ENCODE measurements at regions not wholly inside any gene's neighbourhood (a gene's known extent, or its start where the extent isn't known, plus 50 kb on each side); places are given as distances from the start of the nearest gene placed in this dataset.
"Not testable (repeated sequence)": the region's sequence is repeated elsewhere in the genome, so short reads cannot be mapped to it uniquely, and the experiment has no call there.

- no peak for DNase-seq (ENCODE audit: extremely low spot score)
- ChIA-PET POLR2A (no interaction called here), CTCF (no interaction called here)
- TF ChIP-seq PKNOX1 (IDR thresholded peaks at IDR 0.05) (no peak), L3MBTL2 (conservative IDR thresholded peaks at IDR 0.05) (no peak), ELF4 (IDR thresholded peaks at IDR 0.05) (no peak), TARDBP (IDR thresholded peaks at IDR 0.05) (no peak), FOXM1 (IDR thresholded peaks at IDR 0.05; ENCODE audit: borderline replicate concordance) (no peak), HDGF (IDR thresholded peaks at IDR 0.05; ENCODE audit: borderline replicate concordance) (no peak), SUZ12 (IDR thresholded peaks at IDR 0.05) (no peak), NFRKB (IDR thresholded peaks at IDR 0.05) (no peak), SP1 (IDR thresholded peaks at IDR 0.05) (no peak), CTBP1 (IDR thresholded peaks at IDR 0.05; ENCODE audit: borderline replicate concordance) (no peak), ARNT (IDR thresholded peaks at IDR 0.05) (no peak)
Measured at GRCh38 chrX:530726-531610, 99.6 kb upstream of the SHOX start.

GRCh38 chrX:531611-531936 lies 99.0 kb upstream of the SHOX start:
- TF ChIP-seq ELF4 (IDR thresholded peaks at IDR 0.05) (no peak), ZNF384 (IDR thresholded peaks at IDR 0.05) (no peak), TARDBP (IDR thresholded peaks at IDR 0.05) (no peak), LEF1 (IDR thresholded peaks at IDR 0.05; ENCODE audit: borderline replicate concordance) (no peak), L3MBTL2 (conservative IDR thresholded peaks at IDR 0.05) (no peak), FOXA1 (IDR thresholded peaks at IDR 0.05) (no peak), SUZ12 (IDR thresholded peaks at IDR 0.05) (no peak), FOXK2 (IDR thresholded peaks at IDR 0.05) (no peak), CTBP1 (IDR thresholded peaks at IDR 0.05; ENCODE audit: borderline replicate concordance) (no peak), BHLHE40 (IDR thresholded peaks at IDR 0.05; ENCODE audit: borderline replicate concordance) (no peak)
- ChIA-PET CTCF (no interaction called here), POLR2A (no interaction called here)
- no peak for DNase-seq (ENCODE audit: extremely low spot score)

GRCh38 chrX:534804-535203 lies 95.8 kb upstream of the SHOX start:
- CTCF ChIA-PET = no interaction called here
- POLR2A ChIA-PET = no interaction called here

GRCh38 chrX:536616-537015 lies 94.0 kb upstream of the SHOX start:
- CTCF ChIA-PET = no interaction called here
- POLR2A ChIA-PET = no interaction called here
- no peak for TF ChIP-seq TARDBP (IDR thresholded peaks at IDR 0.05)
- TF ChIP-seq L3MBTL2 (conservative IDR thresholded peaks at IDR 0.05) = no peak
- TF ChIP-seq FOXA1 (IDR thresholded peaks at IDR 0.05) = no peak
- no peak for TF ChIP-seq HDGF (IDR thresholded peaks at IDR 0.05; ENCODE audit: borderline replicate concordance)
- no peak for TF ChIP-seq PKNOX1 (IDR thresholded peaks at IDR 0.05)
- no peak for TF ChIP-seq ARNT (IDR thresholded peaks at IDR 0.05)
- no peak for TF ChIP-seq BHLHE40 (IDR thresholded peaks at IDR 0.05; ENCODE audit: borderline replicate concordance)
- no peak for TF ChIP-seq ELF4 (IDR thresholded peaks at IDR 0.05)
- TF ChIP-seq SUZ12 (IDR thresholded peaks at IDR 0.05) = no peak
- no peak for TF ChIP-seq LEF1 (IDR thresholded peaks at IDR 0.05; ENCODE audit: borderline replicate concordance)
- DNase-seq (ENCODE audit: extremely low spot score) = no peak

More at GRCh38 chrX:534804-535203, 95.8 kb upstream of the SHOX start:
- TF ChIP-seq FOXA1 (IDR thresholded peaks at IDR 0.05) = no peak
- DNase-seq (ENCODE audit: extremely low spot score) = no peak

- ChIA-PET CTCF (no interaction called here), POLR2A (no interaction called here)
- no peak for TF ChIP-seq ELF4 (IDR thresholded peaks at IDR 0.05)
- no peak for TF ChIP-seq ARNT (IDR thresholded peaks at IDR 0.05)
- TF ChIP-seq SUZ12 (IDR thresholded peaks at IDR 0.05) = no peak
- TF ChIP-seq CTBP1 (IDR thresholded peaks at IDR 0.05; ENCODE audit: borderline replicate concordance) = no peak
- no peak for TF ChIP-seq FOXM1 (IDR thresholded peaks at IDR 0.05; ENCODE audit: borderline replicate concordance)
- no peak for TF ChIP-seq FOXK2 (IDR thresholded peaks at IDR 0.05)
- no peak for TF ChIP-seq SP1 (IDR thresholded peaks at IDR 0.05)
- no peak for TF ChIP-seq FOXA1 (IDR thresholded peaks at IDR 0.05)
- no peak for TF ChIP-seq NFRKB (IDR thresholded peaks at IDR 0.05)
- TF ChIP-seq LEF1 (IDR thresholded peaks at IDR 0.05; ENCODE audit: borderline replicate concordance) = no peak
- TF ChIP-seq BHLHE40 (IDR thresholded peaks at IDR 0.05; ENCODE audit: borderline replicate concordance) = no peak
- TF ChIP-seq HDGF (IDR thresholded peaks at IDR 0.05; ENCODE audit: borderline replicate concordance) = no peak
- no peak for TF ChIP-seq L3MBTL2 (conservative IDR thresholded peaks at IDR 0.05)
- no peak for TF ChIP-seq PKNOX1 (IDR thresholded peaks at IDR 0.05)
- no peak for TF ChIP-seq TARDBP (IDR thresholded peaks at IDR 0.05)
- DNase-seq (ENCODE audit: extremely low spot score) = no peak
Measured at GRCh38 chrX:537151-537550, 93.4 kb upstream of the SHOX start.

DNA sequence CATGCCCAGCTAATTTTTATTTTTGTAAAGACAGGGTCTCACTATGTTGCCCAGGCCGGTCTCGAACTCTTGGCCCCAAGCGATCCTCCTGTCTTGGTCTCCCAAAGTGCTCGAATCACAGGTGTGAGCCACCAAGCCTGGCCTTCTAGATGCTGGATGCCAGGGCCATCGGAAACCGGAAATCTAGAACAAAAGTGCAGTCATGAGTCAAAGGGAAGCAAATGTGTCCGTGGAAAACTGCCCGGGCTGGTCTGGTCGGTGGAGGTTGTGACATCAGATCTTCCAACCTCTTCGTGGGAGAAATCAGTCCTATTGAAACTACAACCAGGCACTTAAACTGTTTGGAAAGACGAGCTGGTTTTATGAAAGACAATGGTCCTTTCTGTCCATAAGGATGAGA lies 92.3 kb upstream of the SHOX start:
- no peak for DNase-seq (ENCODE audit: extremely low spot score)
- TF ChIP-seq FOXK2 (IDR thresholded peaks at IDR 0.05) = no peak
- TF ChIP-seq TARDBP (IDR thresholded peaks at IDR 0.05) = no peak
- no peak for TF ChIP-seq ELF4 (IDR thresholded peaks at IDR 0.05)
- TF ChIP-seq CTBP1 (IDR thresholded peaks at IDR 0.05; ENCODE audit: borderline replicate concordance) = no peak
- no peak for TF ChIP-seq FOXA1 (IDR thresholded peaks at IDR 0.05)
- TF ChIP-seq L3MBTL2 (conservative IDR thresholded peaks at IDR 0.05) = no peak
- no peak for TF ChIP-seq SP1 (IDR thresholded peaks at IDR 0.05)
- no peak for TF ChIP-seq ARNT (IDR thresholded peaks at IDR 0.05)
- TF ChIP-seq SUZ12 (IDR thresholded peaks at IDR 0.05) = no peak
- CTCF ChIA-PET = no interaction called here
- POLR2A ChIA-PET = no interaction called here

DNA sequence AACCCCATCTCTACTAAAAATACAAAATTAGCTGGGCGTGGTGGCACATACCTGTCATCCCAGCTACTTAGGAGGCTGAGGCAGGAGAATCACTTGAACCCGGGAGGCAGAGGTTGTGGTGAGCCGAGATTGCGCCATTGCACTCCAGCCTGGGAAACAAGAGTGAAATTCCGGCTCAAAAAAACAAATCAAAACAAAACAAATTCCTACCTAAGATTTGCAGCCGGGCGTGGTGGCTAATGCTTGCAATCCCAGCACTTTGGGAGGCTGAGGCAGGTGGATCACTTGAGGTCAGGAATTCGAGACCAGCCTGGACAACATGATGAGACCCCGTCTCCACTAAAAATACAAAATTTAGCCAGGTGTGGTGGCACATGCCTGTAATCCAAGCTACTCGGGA lies 89.6 kb upstream of the SHOX start:
- DNase-seq (ENCODE audit: extremely low spot score); POLR2A ChIA-PET; CTCF ChIA-PET: not testable (repeated sequence)

All from HEK293T (cell line).